ENCODE measurements at regions not wholly inside any gene's neighbourhood (a gene's known extent, or its start where the extent isn't known, plus 50 kb on each side); places are given as distances from the start of the nearest gene placed in this dataset.

DNA sequence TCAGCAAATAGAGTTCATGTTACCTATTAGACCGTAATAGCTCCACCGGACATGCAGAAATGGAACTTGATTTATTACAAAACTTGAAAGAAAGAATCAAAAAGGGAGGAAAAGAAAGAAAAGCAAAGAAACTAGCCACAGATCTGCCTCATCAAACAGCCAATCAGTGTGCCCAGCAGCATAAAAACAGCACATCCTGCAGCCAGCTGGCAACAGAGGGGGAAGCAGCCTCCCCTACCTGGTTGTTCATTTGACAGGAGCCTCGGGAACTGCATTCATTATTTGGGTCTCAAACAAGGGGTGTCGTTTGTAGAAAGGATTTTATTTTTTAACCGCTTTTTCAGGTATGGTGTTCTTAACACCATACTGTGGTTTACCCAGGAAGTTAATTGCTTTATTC lies 181.5 kb upstream of the TOPAZ1 start:
- intact Hi-C loops (cut with DNase I) = no loop called here
- TF ChIP-seq, protein P1, sequence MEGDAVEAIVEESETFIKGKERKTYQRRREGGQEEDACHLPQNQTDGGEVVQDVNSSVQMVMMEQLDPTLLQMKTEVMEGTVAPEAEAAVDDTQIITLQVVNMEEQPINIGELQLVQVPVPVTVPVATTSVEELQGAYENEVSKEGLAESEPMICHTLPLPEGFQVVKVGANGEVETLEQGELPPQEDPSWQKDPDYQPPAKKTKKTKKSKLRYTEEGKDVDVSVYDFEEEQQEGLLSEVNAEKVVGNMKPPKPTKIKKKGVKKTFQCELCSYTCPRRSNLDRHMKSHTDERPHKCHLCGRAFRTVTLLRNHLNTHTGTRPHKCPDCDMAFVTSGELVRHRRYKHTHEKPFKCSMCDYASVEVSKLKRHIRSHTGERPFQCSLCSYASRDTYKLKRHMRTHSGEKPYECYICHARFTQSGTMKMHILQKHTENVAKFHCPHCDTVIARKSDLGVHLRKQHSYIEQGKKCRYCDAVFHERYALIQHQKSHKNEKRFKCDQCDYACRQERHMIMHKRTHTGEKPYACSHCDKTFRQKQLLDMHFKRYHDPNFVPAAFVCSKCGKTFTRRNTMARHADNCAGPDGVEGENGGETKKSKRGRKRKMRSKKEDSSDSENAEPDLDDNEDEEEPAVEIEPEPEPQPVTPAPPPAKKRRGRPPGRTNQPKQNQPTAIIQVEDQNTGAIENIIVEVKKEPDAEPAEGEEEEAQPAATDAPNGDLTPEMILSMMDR (IDR thresholded peaks at IDR 0.05) = no peak
- H3K4me3 ChIP-seq = no peak overlapping the region
- H3K4me1 ChIP-seq = no peaks in the 10 kb centered on the region
- ATAC-seq (no peak), DNase-seq (no peak)
- no peak overlapping the region for H3K27ac ChIP-seq
- H3K9me3 ChIP-seq = no peaks in the 10 kb centered on the region
- H3K36me3 ChIP-seq = no peaks in the 10 kb centered on the region
- H3K27me3 ChIP-seq = peaks cover 26% of the 10 kb centered on the region

DNA sequence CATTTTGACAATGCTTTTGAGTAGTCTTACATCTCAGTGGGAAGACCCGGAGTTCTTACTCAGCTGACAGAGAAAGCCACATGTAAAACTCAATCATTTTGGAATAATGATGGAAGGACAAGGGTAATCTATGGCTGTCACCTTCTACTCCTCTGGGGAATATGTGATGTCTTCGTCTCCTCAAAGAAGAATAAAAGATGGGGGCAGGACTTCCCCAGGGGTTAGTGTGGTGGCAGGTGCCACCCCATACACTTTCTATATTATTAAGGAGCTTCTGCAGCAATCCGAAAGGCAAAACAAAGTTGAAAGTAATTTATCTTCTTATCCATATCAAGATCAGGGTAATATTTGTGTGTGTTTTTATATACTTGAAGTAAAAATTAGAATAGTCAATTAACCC lies 180.4 kb upstream of the TOPAZ1 start:
- Histone ChIP-seq H3K9me3 (no peaks in the 10 kb centered on the region), H3K27me3 (peaks cover 26% of the 10 kb centered on the region), H3K27ac (no peak overlapping the region), H3K4me3 (no peak overlapping the region), H3K36me3 (no peaks in the 10 kb centered on the region), H3K4me1 (no peaks in the 10 kb centered on the region)
- intact Hi-C loops (cut with DNase I) = no loop called here
- DNase-seq (no peak), ATAC-seq (no peak)
- TF ChIP-seq, protein P1 (IDR thresholded peaks at IDR 0.05) = no peak

DNA sequence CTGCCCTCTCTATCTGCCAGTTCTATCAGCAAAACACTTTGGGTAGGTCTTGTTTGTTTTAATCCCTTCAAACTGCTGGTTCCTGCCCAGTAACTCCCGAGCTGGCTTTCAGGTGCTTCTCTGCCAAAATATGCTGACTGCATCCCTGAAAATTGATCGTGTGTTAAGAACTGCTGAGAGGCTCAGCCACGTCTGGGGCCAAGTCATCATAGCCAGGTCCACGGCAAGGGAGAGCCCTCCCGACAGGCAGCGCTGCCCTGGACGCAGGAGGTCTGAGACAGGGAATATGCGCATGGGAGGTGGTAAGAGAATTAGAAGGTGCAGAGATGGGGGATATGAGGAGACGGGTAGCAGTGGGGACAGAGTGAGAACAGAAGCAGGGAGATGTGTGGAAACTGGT lies 179.7 kb upstream of the TOPAZ1 start:
- no peaks in the 10 kb centered on the region for H3K4me1 ChIP-seq
- TF ChIP-seq, protein P1 (IDR thresholded peaks at IDR 0.05) = no peak
- ATAC-seq = no peak
- no peaks in the 10 kb centered on the region for H3K36me3 ChIP-seq
- DNase-seq = no peak
- no peaks in the 10 kb centered on the region for H3K9me3 ChIP-seq
- H3K27ac ChIP-seq = no peak overlapping the region
- H3K4me3 ChIP-seq = no peak overlapping the region
- peaks cover 26% of the 10 kb centered on the region for H3K27me3 ChIP-seq
- intact Hi-C loops (cut with DNase I) = no loop called here

DNA sequence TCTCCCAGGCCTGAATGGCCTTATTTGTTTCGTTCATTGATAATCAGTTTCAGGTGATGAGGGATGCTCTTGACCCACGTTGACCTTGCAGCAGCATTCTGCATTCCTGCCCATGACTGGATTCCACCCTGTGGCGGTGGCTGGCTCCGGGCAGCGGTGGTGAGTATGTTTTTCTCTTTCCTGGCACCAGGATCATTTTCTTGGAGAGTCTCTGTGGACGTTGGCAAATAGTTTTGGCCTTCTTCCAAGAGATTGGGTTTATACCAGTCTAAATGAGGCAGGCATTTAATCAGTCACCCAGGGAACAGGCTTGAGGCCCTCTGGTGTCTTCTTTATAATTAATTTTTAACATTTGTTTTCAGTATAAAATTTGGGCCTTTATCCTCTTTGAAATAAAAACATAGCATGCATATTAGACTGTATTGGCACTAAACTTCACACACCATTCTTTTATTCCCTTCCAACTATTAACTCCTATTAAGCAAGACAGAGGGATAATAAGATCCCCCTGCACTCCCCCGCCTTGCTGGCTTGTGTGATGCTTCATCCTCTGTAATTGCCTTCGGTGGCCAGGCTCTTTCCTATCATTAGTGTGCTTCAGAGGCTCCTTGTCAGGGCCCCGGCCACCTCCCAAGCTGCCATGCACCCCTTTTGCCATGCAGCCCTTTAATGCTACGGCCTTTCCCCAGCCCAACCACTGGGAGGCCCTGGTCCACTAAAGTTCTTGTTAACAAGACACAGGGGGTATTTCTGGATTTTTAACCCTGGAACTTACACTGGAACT lies 176.2 kb upstream of the TOPAZ1 start:
- H3K36me3 ChIP-seq = no peaks in the 10 kb centered on the region
- intact Hi-C loops (cut with DNase I) = no loop called here
- peaks cover 16% of the 10 kb centered on the region for H3K27me3 ChIP-seq
- ATAC-seq = peak; percentile 77
- TF ChIP-seq, protein P1 (IDR thresholded peaks at IDR 0.05) = no peak
- no peak for DNase-seq
- no peaks in the 10 kb centered on the region for H3K9me3 ChIP-seq
- no peak overlapping the region for H3K27ac ChIP-seq
- no peaks in the 10 kb centered on the region for H3K4me1 ChIP-seq
- no peak overlapping the region for H3K4me3 ChIP-seq

DNA sequence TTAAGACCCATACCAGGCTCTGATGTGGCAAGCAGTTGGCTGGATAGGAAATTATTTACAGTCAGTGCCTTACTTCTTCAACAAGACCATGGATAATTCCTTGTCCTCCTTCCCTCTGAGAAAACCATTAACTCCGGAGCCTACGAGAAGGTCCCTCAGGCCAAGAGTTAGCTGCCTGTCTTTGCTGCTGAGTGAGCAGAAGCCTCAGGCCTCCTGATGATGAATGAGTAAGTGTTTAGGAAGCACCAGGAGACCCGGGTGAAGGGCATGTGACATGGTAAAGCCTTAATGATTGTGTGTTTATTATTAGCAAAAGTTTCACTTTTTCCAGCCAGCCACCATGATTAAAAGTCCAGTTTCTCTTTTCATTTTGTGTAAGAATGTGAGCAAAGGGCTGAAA lies 174.9 kb upstream of the TOPAZ1 start:
- TF ChIP-seq, protein P1 (IDR thresholded peaks at IDR 0.05) = no peak
- H3K9me3 ChIP-seq = no peaks in the 10 kb centered on the region
- no peaks in the 10 kb centered on the region for H3K4me1 ChIP-seq
- H3K36me3 ChIP-seq = no peaks in the 10 kb centered on the region
- H3K27me3 ChIP-seq = peaks cover 4% of the 10 kb centered on the region
- H3K27ac ChIP-seq = no peak overlapping the region
- ATAC-seq (no peak), DNase-seq (no peak)
- intact Hi-C loops (cut with DNase I) = no loop called here
- H3K4me3 ChIP-seq = no peak overlapping the region
